HEK293 (cell line): ENCODE measurements at regions not wholly inside any gene's neighbourhood (a gene's known extent, or its start where the extent isn't known, plus 50 kb on each side); places are given as distances from the start of the nearest gene placed in this dataset.

Source experiments
- CTCF ChIA-PET: fragments of 350-600 bp; formaldehyde crosslinking; extraction: SDS; loops from one replicate; lab custom pipeline; 2021; ENCODE audit warnings: antibody characterized with exemption; lab: Yijun Ruan, JAX
- POLR2A ChIA-PET: fragments of 300-600 bp; formaldehyde crosslinking; extraction: SDS; loops from one replicate; lab custom pipeline; 2020; ENCODE audit warnings: antibody characterized with exemption, inconsistent platforms; lab: Yijun Ruan, JAX
- H3K27ac ChIP-seq: fragments of 200-500 bp; sonication (Bioruptor generic); 2 replicates; pipeline ENCODE4 v1.5.1; 2014; ENCODE audit warnings: low read depth, low read length, control low read depth, inconsistent platforms; ENCODE audit errors: extremely low read depth
- H3K36me3 ChIP-seq, 2 experiments: fragments of 200-500 bp in 1 of 2; sonication (Bioruptor generic) in 1 of 2; 1 replicate in 1 of 2; 2 replicates in 1 of 2; pipeline ENCODE4 v1.5.1; 2014 to 2017; ENCODE audit warnings: inconsistent platforms in 2 of 2, low read length in 2 of 2; ENCODE audit not compliant: control insufficient read depth in 2 of 2, insufficient read depth in 1 of 2
- H3K4me1 ChIP-seq: fragments of 200-500 bp; sonication (Bioruptor generic); 2 replicates; pipeline ENCODE4 v1.5.1; 2014; ENCODE audit warnings: mild to moderate bottlenecking, low read length, inconsistent platforms; ENCODE audit not compliant: control insufficient read depth, insufficient read depth
- H3K4me3 ChIP-seq: 2 replicates; pipeline ENCODE4 v1.5.1; 2011; ENCODE audit warnings: low read depth, mild to moderate bottlenecking, control low read depth, low read length, moderate library complexity
- H3K9me3 ChIP-seq: fragments of 200-500 bp; sonication (Bioruptor generic); 2 replicates; pipeline ENCODE4 v1.5.1; 2014; ENCODE audit warnings: low read depth, low read length, inconsistent platforms; ENCODE audit not compliant: control insufficient read depth, insufficient read depth
- KLF8 ChIP-seq: fragments of 450-650 bp; formaldehyde crosslinking; IDR thresholded peaks from 2 replicates; pipeline ENCODE4 v1.5.1; 2016; ENCODE audit warnings: missing biosample characterization, missing genetic modification characterization
- PRDM2 ChIP-seq: fragments of 450-650 bp; formaldehyde crosslinking; IDR thresholded peaks from 2 replicates; pipeline ENCODE4 v1.5.1; 2016; ENCODE audit warnings: missing biosample characterization, missing genetic modification characterization, borderline replicate concordance
- SP3 ChIP-seq: fragments of 450-650 bp; formaldehyde crosslinking; IDR thresholded peaks from 2 replicates; pipeline ENCODE4 v1.5.1; 2016; ENCODE audit warnings: missing biosample characterization, missing genetic modification characterization
- WT1 ChIP-seq: fragments of 450-650 bp; formaldehyde crosslinking; IDR thresholded peaks from 2 replicates; pipeline ENCODE4 v1.5.1; 2016; ENCODE audit warnings: missing biosample characterization, missing genetic modification characterization
- ZBTB44 ChIP-seq: fragments of 450-650 bp; IDR thresholded peaks from 2 replicates; pipeline ENCODE4 v1.5.1; 2018; ENCODE audit warnings: missing biosample characterization, mild to moderate bottlenecking, missing genetic modification characterization
- ZNF10 ChIP-seq: fragments of 450-650 bp; formaldehyde crosslinking; IDR thresholded peaks from 2 replicates; pipeline ENCODE4 v1.5.1; 2017; ENCODE audit warnings: missing biosample characterization, missing genetic modification characterization
- ZNF169 ChIP-seq: fragments of 450-650 bp; formaldehyde crosslinking; IDR thresholded peaks from 2 replicates; pipeline ENCODE4 v1.5.1; 2016; ENCODE audit warnings: missing biosample characterization, missing genetic modification characterization
- ZNF513 ChIP-seq: fragments of 450-650 bp; IDR thresholded peaks from 2 replicates; pipeline ENCODE4 v1.5.1; 2018; ENCODE audit warnings: missing biosample characterization, missing genetic modification characterization
- ZNF585B ChIP-seq: fragments of 450-650 bp; formaldehyde crosslinking; IDR thresholded peaks from 2 replicates; pipeline ENCODE4 v1.5.1; 2016; ENCODE audit warnings: missing biosample characterization, missing genetic modification characterization
- ZNF664 ChIP-seq: fragments of 450-650 bp; formaldehyde crosslinking; IDR thresholded peaks from 2 replicates; pipeline ENCODE4 v1.5.1; 2016; ENCODE audit warnings: missing biosample characterization, missing genetic modification characterization
- ZNF707 ChIP-seq: fragments of 450-650 bp; formaldehyde crosslinking; IDR thresholded peaks from 2 replicates; pipeline ENCODE4 v1.5.1; 2016; ENCODE audit warnings: missing biosample characterization, missing genetic modification characterization
- ZSCAN23 ChIP-seq: fragments of 450-650 bp; formaldehyde crosslinking; IDR thresholded peaks from 2 replicates; pipeline ENCODE4 v1.5.1; 2016; ENCODE audit warnings: missing biosample characterization, missing genetic modification characterization

- Histone ChIP-seq H3K36me3 (no peaks in the 10 kb centered on the region), H3K4me3 (no peak overlapping the region), H3K27ac (no peak overlapping the region), H3K9me3 (no peaks in the 10 kb centered on the region), H3K4me1 (no peaks in the 10 kb centered on the region)
- ChIA-PET CTCF (interaction anchor here (0.6 to 1.2 kb wide), 2 partner anchors 7 to 741 kb away, joined by 3 to 5 read pairs; no protein-coding TSS in a partner anchor), POLR2A (no interaction called here)
- TF ChIP-seq ZNF707 (no peak), ZNF513 (tag by site-specific recombination) (no peak), PRDM2 (no peak), ZNF10 (tag by site-specific recombination) (no peak), KLF8 (no peak), ZBTB44 (tag by site-specific recombination) (no peak), WT1 (tag by site-specific recombination) (no peak), ZNF169 (no peak)
These were observed 119.3 kb upstream of the RALGAPA2 start for GRCh38 chr20:20831794-20832193.

GRCh38 chr20:20829681-20830080, 117.2 kb upstream of the RALGAPA2 start:
- Histone ChIP-seq H3K27ac (no peak overlapping the region), H3K4me3 (no peak overlapping the region), H3K36me3 (no peaks in the 10 kb centered on the region), H3K4me1 (no peaks in the 10 kb centered on the region), H3K9me3 (no peaks in the 10 kb centered on the region)
- POLR2A ChIA-PET = no interaction called here
- CTCF ChIA-PET = interaction anchor here (0.6 kb wide), 1 partner anchor 647 kb away, joined by 3 read pairs; no protein-coding TSS in a partner anchor
- no peak for TF ChIP-seq ZSCAN23
- TF ChIP-seq ZNF585B = peak; percentile 97

- H3K36me3 ChIP-seq = no peaks in the 10 kb centered on the region
- no peak for TF ChIP-seq ZNF664
- TF ChIP-seq SP3 = no peak
- no peaks in the 10 kb centered on the region for H3K4me1 ChIP-seq
- H3K9me3 ChIP-seq = no peaks in the 10 kb centered on the region
- H3K4me3 ChIP-seq = no peak overlapping the region
- no peak overlapping the region for H3K27ac ChIP-seq
- ChIA-PET POLR2A (no interaction called here), CTCF (interaction anchor here (0.5 kb wide), 1 partner anchor 208 kb away, joined by 3 read pairs; no protein-coding TSS in a partner anchor)
These were observed 115.7 kb upstream of the RALGAPA2 start for GRCh38 chr20:20827992-20828597.
